ENCODE measurements at regions not wholly inside any gene's neighbourhood (a gene's known extent, or its start where the extent isn't known, plus 50 kb on each side); places are given as distances from the start of the nearest gene placed in this dataset.

GRCh38 chr4:90030953-90031352, 96.2 kb upstream of the CCSER1 start:
- no peaks in the 10 kb centered on the region for H3K36me3 ChIP-seq (ENCODE audit: control insufficient read depth in 2 of 3, insufficient read depth in 3 of 3, low read length in 3 of 3)
- Mint-ChIP-seq H3K4me1 (peaks cover 0 to 1% (median 0%) of the 10 kb centered on the region in 7 donors), H3K4me3 (no peak overlapping the region)

GRCh38 chr4:90039122-90039521, 88.1 kb upstream of the CCSER1 start:
- Histone ChIP-seq H3K4me3 (ENCODE audit: low read length) (no peak overlapping the region), H3K4me1 (ENCODE audit: control insufficient read depth in 2 of 2, insufficient read depth in 2 of 2, low read length in 2 of 2) (no peaks in the 10 kb centered on the region), H3K9me3 (ENCODE audit: control insufficient read depth in 2 of 3, low read length in 3 of 3) (no peaks in the 10 kb centered on the region), H3K27ac (ENCODE audit: low read depth, low read length) (no peak overlapping the region), H3K27me3 (ENCODE audit: control insufficient read depth in 2 of 2, insufficient read depth in 2 of 2, low read length in 2 of 2) (no peaks in the 10 kb centered on the region), H3K36me3 (ENCODE audit: control insufficient read depth in 2 of 3, insufficient read depth in 3 of 3, low read length in 3 of 3) (no peaks in the 10 kb centered on the region)
- Mint-ChIP-seq H3K4me1 (no peaks in the 10 kb centered on the region), H3K27me3 (peaks cover 0 to 5% (median 0%) of the 10 kb centered on the region in 5 donors), H3K27ac (no peak overlapping the region), H3K36me3 (no peaks in the 10 kb centered on the region), H3K9me3 (peaks cover 0 to 13% (median 0%) of the 10 kb centered on the region in 11 donors), H3K4me3 (no peak overlapping the region)
- CTCF ChIA-PET = no interaction called here
- DNase-seq = no peak
- POLR2A ChIA-PET = no interaction called here
- ATAC-seq = no peak
- intact Hi-C loops (cut with micrococcal nuclease) = no loop called here

More at GRCh38 chr4:90030953-90031352, 96.2 kb upstream of the CCSER1 start:
- Mint-ChIP-seq H3K27ac (no peak overlapping the region), H3K27me3 (peaks cover 0 to 13% (median 6%) of the 10 kb centered on the region in 5 donors), H3K9me3 (peaks cover 0 to 15% (median 0%) of the 10 kb centered on the region in 11 donors), H3K36me3 (no peaks in the 10 kb centered on the region)
- no peaks in the 10 kb centered on the region for H3K4me1 ChIP-seq (ENCODE audit: control insufficient read depth in 2 of 2, insufficient read depth in 2 of 2, low read length in 2 of 2)
- no peak overlapping the region for H3K4me3 ChIP-seq (ENCODE audit: low read length)
- no peak overlapping the region for H3K27ac ChIP-seq (ENCODE audit: low read depth, low read length)
- DNase-seq (no peak), ATAC-seq (no peak)
- POLR2A ChIA-PET = no interaction called here
- intact Hi-C loops (cut with micrococcal nuclease) = no loop called here
- no peaks in the 10 kb centered on the region for H3K9me3 ChIP-seq (ENCODE audit: control insufficient read depth in 2 of 3, low read length in 3 of 3)
- H3K27me3 ChIP-seq (ENCODE audit: control insufficient read depth in 2 of 2, insufficient read depth in 2 of 2, low read length in 2 of 2) = no peaks in the 10 kb centered on the region
- CTCF ChIA-PET = no interaction called here

- Mint-ChIP-seq H3K4me3 (no peak overlapping the region), H3K27ac (no peak overlapping the region), H3K36me3 (no peaks in the 10 kb centered on the region), H3K9me3 (no peaks in the 10 kb centered on the region), H3K4me1 (no peaks in the 10 kb centered on the region), H3K27me3 (peaks cover 0 to 6% (median 0%) of the 10 kb centered on the region in 5 donors)
- no peaks in the 10 kb centered on the region for H3K27me3 ChIP-seq (ENCODE audit: control insufficient read depth in 2 of 2, insufficient read depth in 2 of 2, low read length in 2 of 2)
- no peaks in the 10 kb centered on the region for H3K9me3 ChIP-seq (ENCODE audit: control insufficient read depth in 2 of 3, low read length in 3 of 3)
- H3K27ac ChIP-seq (ENCODE audit: low read depth, low read length) = no peak overlapping the region
- H3K36me3 ChIP-seq (ENCODE audit: control insufficient read depth in 2 of 3, insufficient read depth in 3 of 3, low read length in 3 of 3) = no peaks in the 10 kb centered on the region
- no peak overlapping the region for H3K4me3 ChIP-seq (ENCODE audit: low read length)
- intact Hi-C loops (cut with micrococcal nuclease) = no loop called here
- no peak for ATAC-seq
- ChIA-PET CTCF (no interaction called here), POLR2A (no interaction called here)
- no peak for DNase-seq
- H3K4me1 ChIP-seq (ENCODE audit: control insufficient read depth in 2 of 2, insufficient read depth in 2 of 2, low read length in 2 of 2) = no peaks in the 10 kb centered on the region
Observed at GRCh38 chr4:90051999-90052398, 75.2 kb upstream of the CCSER1 start.

GRCh38 chr4:90057091-90057490, 70.1 kb upstream of the CCSER1 start:
- H3K4me1 Mint-ChIP-seq = no peaks in the 10 kb centered on the region
- H3K27ac Mint-ChIP-seq = no peak overlapping the region
- H3K9me3 Mint-ChIP-seq = peaks cover 0 to 2% (median 0%) of the 10 kb centered on the region in 11 donors
- no peaks in the 10 kb centered on the region for H3K36me3 ChIP-seq (ENCODE audit: control insufficient read depth in 2 of 3, insufficient read depth in 3 of 3, low read length in 3 of 3)
- intact Hi-C loops (cut with micrococcal nuclease) = no loop called here
- no peak for DNase-seq
- ATAC-seq = no peak
- H3K27me3 ChIP-seq (ENCODE audit: control insufficient read depth in 2 of 2, insufficient read depth in 2 of 2, low read length in 2 of 2) = no peaks in the 10 kb centered on the region
- no peaks in the 10 kb centered on the region for H3K4me1 ChIP-seq (ENCODE audit: control insufficient read depth in 2 of 2, insufficient read depth in 2 of 2, low read length in 2 of 2)
- CTCF ChIA-PET = no interaction called here
- POLR2A ChIA-PET = no interaction called here
- H3K27ac ChIP-seq (ENCODE audit: low read depth, low read length) = no peak overlapping the region
- no peaks in the 10 kb centered on the region for H3K36me3 Mint-ChIP-seq
- no peaks in the 10 kb centered on the region for H3K9me3 ChIP-seq (ENCODE audit: control insufficient read depth in 2 of 3, low read length in 3 of 3)
- H3K27me3 Mint-ChIP-seq = peaks cover 0 to 6% (median 0%) of the 10 kb centered on the region in 5 donors
- no peak overlapping the region for H3K4me3 Mint-ChIP-seq
- no peak overlapping the region for H3K4me3 ChIP-seq (ENCODE audit: low read length)

GRCh38 chr4:90060039-90060438, 67.2 kb upstream of the CCSER1 start:
- no peak overlapping the region for H3K27ac ChIP-seq (ENCODE audit: low read depth, low read length)
- H3K36me3 ChIP-seq (ENCODE audit: control insufficient read depth in 2 of 3, insufficient read depth in 3 of 3, low read length in 3 of 3) = no peaks in the 10 kb centered on the region
- POLR2A ChIA-PET = no interaction called here
- no peaks in the 10 kb centered on the region for H3K9me3 ChIP-seq (ENCODE audit: control insufficient read depth in 2 of 3, low read length in 3 of 3)
- Mint-ChIP-seq H3K4me3 (no peak overlapping the region), H3K4me1 (no peaks in the 10 kb centered on the region), H3K36me3 (no peaks in the 10 kb centered on the region), H3K27me3 (peaks cover 0 to 9% (median 0%) of the 10 kb centered on the region in 5 donors), H3K9me3 (peaks cover 0 to 2% (median 0%) of the 10 kb centered on the region in 11 donors), H3K27ac (no peak overlapping the region)
- H3K4me1 ChIP-seq (ENCODE audit: control insufficient read depth in 2 of 2, insufficient read depth in 2 of 2, low read length in 2 of 2) = no peaks in the 10 kb centered on the region
- no peak overlapping the region for H3K4me3 ChIP-seq (ENCODE audit: low read length)
- CTCF ChIA-PET = no interaction called here
- ATAC-seq = no peak
- no peaks in the 10 kb centered on the region for H3K27me3 ChIP-seq (ENCODE audit: control insufficient read depth in 2 of 2, insufficient read depth in 2 of 2, low read length in 2 of 2)
- intact Hi-C loops (cut with micrococcal nuclease) = no loop called here
- DNase-seq = no peak

GRCh38 chr4:90061881-90062280, 65.3 kb upstream of the CCSER1 start:
- Mint-ChIP-seq H3K9me3 (peaks cover 0 to 2% (median 0%) of the 10 kb centered on the region in 11 donors), H3K4me3 (no peak overlapping the region), H3K27ac (no peak overlapping the region), H3K27me3 (peaks cover 0 to 11% (median 0%) of the 10 kb centered on the region in 5 donors), H3K36me3 (no peaks in the 10 kb centered on the region), H3K4me1 (no peaks in the 10 kb centered on the region)
- no peak overlapping the region for H3K27ac ChIP-seq (ENCODE audit: low read depth, low read length)
- CTCF ChIA-PET = no interaction called here
- no peak for DNase-seq
- no peaks in the 10 kb centered on the region for H3K36me3 ChIP-seq (ENCODE audit: control insufficient read depth in 2 of 3, insufficient read depth in 3 of 3, low read length in 3 of 3)
- H3K4me1 ChIP-seq (ENCODE audit: control insufficient read depth in 2 of 2, insufficient read depth in 2 of 2, low read length in 2 of 2) = no peaks in the 10 kb centered on the region
- POLR2A ChIA-PET = no interaction called here
- no peaks in the 10 kb centered on the region for H3K9me3 ChIP-seq (ENCODE audit: control insufficient read depth in 2 of 3, low read length in 3 of 3)
- ATAC-seq = no peak
- no peak overlapping the region for H3K4me3 ChIP-seq (ENCODE audit: low read length)
- H3K27me3 ChIP-seq (ENCODE audit: control insufficient read depth in 2 of 2, insufficient read depth in 2 of 2, low read length in 2 of 2) = no peaks in the 10 kb centered on the region
- intact Hi-C loops (cut with micrococcal nuclease) = no loop called here

GRCh38 chr4:90064196-90064595, 63.0 kb upstream of the CCSER1 start:
- peaks cover 0 to 2% (median 0%) of the 10 kb centered on the region in 11 donors for H3K9me3 Mint-ChIP-seq
- peaks cover 0 to 16% (median 0%) of the 10 kb centered on the region in 5 donors for H3K27me3 Mint-ChIP-seq
- POLR2A ChIA-PET = no interaction called here
- no peaks in the 10 kb centered on the region for H3K4me1 Mint-ChIP-seq
- DNase-seq = no peak
- CTCF ChIA-PET = no interaction called here
- no peaks in the 10 kb centered on the region for H3K27me3 ChIP-seq (ENCODE audit: control insufficient read depth in 2 of 2, insufficient read depth in 2 of 2, low read length in 2 of 2)
- H3K36me3 Mint-ChIP-seq = no peaks in the 10 kb centered on the region
- H3K36me3 ChIP-seq (ENCODE audit: control insufficient read depth in 2 of 3, insufficient read depth in 3 of 3, low read length in 3 of 3) = no peaks in the 10 kb centered on the region
- no peaks in the 10 kb centered on the region for H3K9me3 ChIP-seq (ENCODE audit: control insufficient read depth in 2 of 3, low read length in 3 of 3)
- no peak overlapping the region for H3K4me3 Mint-ChIP-seq
- ATAC-seq = no peak
- no peak overlapping the region for H3K27ac ChIP-seq (ENCODE audit: low read depth, low read length)
- no peak overlapping the region for H3K4me3 ChIP-seq (ENCODE audit: low read length)
- no peak overlapping the region for H3K27ac Mint-ChIP-seq
- intact Hi-C loops (cut with micrococcal nuclease) = no loop called here
- no peaks in the 10 kb centered on the region for H3K4me1 ChIP-seq (ENCODE audit: control insufficient read depth in 2 of 2, insufficient read depth in 2 of 2, low read length in 2 of 2)

All from naive thymus-derived CD4-positive, alpha-beta T cell (primary cell).